ENCODE measurements at regions not wholly inside any gene's neighbourhood (a gene's known extent, or its start where the extent isn't known, plus 50 kb on each side); places are given as distances from the start of the nearest gene placed in this dataset.
"Not testable (repeated sequence)": the region's sequence is repeated elsewhere in the genome, so short reads cannot be mapped to it uniquely, and the experiment has no call there.

GRCh38 chr13:44848920-44849676, 140.2 kb downstream of the NUFIP1 start:
- CTCF ChIA-PET = no interaction called here

DNA sequence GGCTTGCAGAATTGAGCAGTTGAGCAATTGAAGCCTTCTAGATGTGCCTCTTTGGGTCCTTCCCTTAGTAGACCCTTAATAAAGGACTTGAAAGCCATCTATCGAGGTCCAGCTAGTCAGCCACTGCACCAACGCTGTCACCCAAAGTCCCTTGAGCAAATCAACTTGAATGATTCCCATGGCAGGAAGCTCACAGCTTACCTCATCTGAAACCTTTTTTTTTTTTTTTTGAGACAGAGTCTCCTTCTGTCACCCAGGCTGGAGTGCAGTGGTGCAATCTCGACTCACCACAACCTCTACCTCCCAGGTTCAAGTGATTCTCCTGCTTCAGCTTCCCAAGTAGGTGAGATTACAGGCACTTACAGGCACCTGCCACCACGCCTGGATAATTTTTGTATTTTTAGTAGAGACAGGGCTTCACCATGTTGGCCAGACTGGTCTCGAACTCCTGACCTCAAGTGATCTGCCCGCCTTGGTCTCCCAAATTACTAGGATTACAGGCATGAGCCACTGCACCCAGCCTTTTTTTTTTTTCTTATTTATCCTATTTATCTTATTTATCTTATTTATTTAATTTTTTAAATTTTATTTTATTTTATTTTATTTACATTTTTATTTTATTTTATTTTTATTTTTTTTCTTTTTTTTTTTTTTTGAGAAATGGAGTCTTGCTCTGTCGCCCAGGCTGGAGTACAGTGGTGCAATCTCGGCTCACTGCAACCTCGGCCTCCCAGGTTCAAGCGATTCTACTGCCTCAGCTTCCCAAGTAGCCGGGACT, 143.8 kb downstream of the NUFIP1 start:
- H3K9me3 ChIP-seq (ENCODE audit: control insufficient read depth in 1 of 2, insufficient read depth in 1 of 2, low read depth in 1 of 2, low read length in 2 of 2); H3K4me2 ChIP-seq (ENCODE audit: low read length); H3K36me3 ChIP-seq (ENCODE audit: control insufficient read depth in 1 of 2, insufficient read depth in 2 of 2, low read length in 2 of 2); H3K9ac ChIP-seq (ENCODE audit: low read length); H3K27me3 ChIP-seq (ENCODE audit: insufficient read depth, low read length); BruUV-seq (replicated peaks); H3K4me1 ChIP-seq (ENCODE audit: control insufficient read depth in 1 of 2, insufficient read depth in 2 of 2, low read length in 2 of 2); H2AFZ ChIP-seq (ENCODE audit: low read depth, low read length, poor library complexity, severe bottlenecking); DNase-seq (ENCODE audit: low read depth, low spot score); H3K9me2 ChIP-seq (ENCODE audit: insufficient read depth); H4K20me1 ChIP-seq (ENCODE audit: insufficient read depth); H3K79me2 ChIP-seq (ENCODE audit: insufficient read depth, low read length); H3K27ac ChIP-seq (ENCODE audit: low read depth, low read length); POLR2A ChIA-PET; CTCF ChIA-PET; RAD21 ChIA-PET (ENCODE audit: low non-redundant PET in 1 of 2, low total read pairs in 2 of 2, uncharacterized antibody in 2 of 2, unreplicated experiment in 2 of 2); H3K4me3 ChIP-seq (replicated peaks in 1 of 2; ENCODE audit: low read depth in 1 of 2, low read length in 2 of 2); ATAC-seq; intact Hi-C loops (cut with micrococcal nuclease): not testable (repeated sequence)

More at GRCh38 chr13:44848920-44849676, 140.2 kb downstream of the NUFIP1 start:
- no peak for DNase-seq (ENCODE audit: low read depth, low spot score)
- Histone ChIP-seq H3K27ac (ENCODE audit: low read depth, low read length) (no peak overlapping the region), H3K9me2 (ENCODE audit: insufficient read depth) (no peaks in the 10 kb centered on the region), H3K36me3 (ENCODE audit: control insufficient read depth in 1 of 2, insufficient read depth in 2 of 2, low read length in 2 of 2) (no peaks in the 10 kb centered on the region), H3K4me2 (ENCODE audit: low read length) (no peak overlapping the region), H3K27me3 (ENCODE audit: insufficient read depth, low read length) (no peaks in the 10 kb centered on the region), H3K4me3 (replicated peaks in 1 of 2; ENCODE audit: low read depth in 1 of 2, low read length in 2 of 2) (no peak overlapping the region), H2AFZ (ENCODE audit: low read depth, low read length, poor library complexity, severe bottlenecking) (no peak overlapping the region), H3K79me2 (ENCODE audit: insufficient read depth, low read length) (no peaks in the 10 kb centered on the region), H3K9ac (ENCODE audit: low read length) (no peak overlapping the region), H3K9me3 (ENCODE audit: control insufficient read depth in 1 of 2, insufficient read depth in 1 of 2, low read depth in 1 of 2, low read length in 2 of 2) (no peaks in the 10 kb centered on the region), H4K20me1 (ENCODE audit: insufficient read depth) (no peaks in the 10 kb centered on the region), H3K4me1 (ENCODE audit: control insufficient read depth in 1 of 2, insufficient read depth in 2 of 2, low read length in 2 of 2) (peaks cover 4% of the 10 kb centered on the region in 2 experiments; a peak in 2 of 4 replicates)
- RAD21 ChIA-PET (ENCODE audit: low non-redundant PET in 1 of 2, low total read pairs in 2 of 2, uncharacterized antibody in 2 of 2, unreplicated experiment in 2 of 2) = no interaction called here
- no TSS peak for BruUV-seq (replicated peaks)
- intact Hi-C loops (cut with micrococcal nuclease) = no loop called here
- TF ChIP-seq CBX3 (IDR thresholded peaks at IDR 0.05; ENCODE audit: low read depth) (no peak), YY1 (IDR thresholded peaks at IDR 0.05; ENCODE audit: extremely low read depth, insufficient replicate concordance, low read depth, low read length) (no peak), SIN3A (IDR thresholded peaks at IDR 0.05; ENCODE audit: low read depth) (no peak), POLR2A (IDR thresholded peaks at IDR 0.05; ENCODE audit: borderline replicate concordance, extremely low read depth, insufficient read depth, insufficient read length) (no peak), REST (IDR thresholded peaks at IDR 0.05; ENCODE audit: low read depth) (no peak), SP1 (IDR thresholded peaks at IDR 0.05; ENCODE audit: low read depth) (no peak)
- no peak for ATAC-seq
- POLR2A ChIA-PET = no interaction called here

All from HCT116 (cell line).